GM04503 (cell line): ENCODE measurements at regions not wholly inside any gene's neighbourhood (a gene's known extent, or its start where the extent isn't known, plus 50 kb on each side); places are given as distances from the start of the nearest gene placed in this dataset.
A peak's percentile ranks its signal among the peaks of the same experiment; 100 is the strongest.

Source experiments
- DNase-seq: peaks from one replicate; pipeline ENCODE4 v3.0.0-alpha.2; 2012; ENCODE audit warnings: low read depth

GRCh38 chr1:164948101-164948500 lies 389.1 kb downstream of the PBX1 start:
- no peak for DNase-seq

- no peak for DNase-seq
Observed at GRCh38 chr1:164937291-164937690, 378.3 kb downstream of the PBX1 start.

- no peak for DNase-seq
Observed at GRCh38 chr1:164932580-164932979, 373.6 kb downstream of the PBX1 start.

- DNase-seq: no peak
Observed at GRCh38 chr1:164930833-164931232, 371.8 kb downstream of the PBX1 start.

GRCh38 chr1:164930241-164930640 lies 371.3 kb downstream of the PBX1 start:
- DNase-seq: no peak

GRCh38 chr1:164928232-164928812 lies 369.3 kb downstream of the PBX1 start:
- no peak for DNase-seq

GRCh38 chr1:164926107-164926506 lies 367.1 kb downstream of the PBX1 start:
- DNase-seq: no peak

GRCh38 chr1:164922585-164922984 lies 363.6 kb downstream of the PBX1 start:
- DNase-seq: no peak

- no peak for DNase-seq
Observed at GRCh38 chr1:164921493-164921892, 362.5 kb downstream of the PBX1 start.

- DNase-seq: no peak
Observed at GRCh38 chr1:164918140-164918539, 359.2 kb downstream of the PBX1 start.

- DNase-seq: peak; percentile 7
Observed at GRCh38 chr1:164914208-164914607, 355.2 kb downstream of the PBX1 start.

- no peak for DNase-seq
Observed at GRCh38 chr1:164912290-164912689, 353.3 kb downstream of the PBX1 start.

GRCh38 chr1:164910671-164911070 lies 351.7 kb downstream of the PBX1 start:
- DNase-seq: no peak

GRCh38 chr1:164907666-164908065 lies 348.7 kb downstream of the PBX1 start:
- DNase-seq: no peak

GRCh38 chr1:164905869-164906268 lies 346.9 kb downstream of the PBX1 start:
- DNase-seq: no peak

GRCh38 chr1:164902491-164902890 lies 343.5 kb downstream of the PBX1 start:
- no peak for DNase-seq
